CD14-positive monocyte (primary cell): ENCODE measurements at regions not wholly inside any gene's neighbourhood (a gene's known extent, or its start where the extent isn't known, plus 50 kb on each side); places are given as distances from the start of the nearest gene placed in this dataset.

Source experiments
- DNase-seq, 3 donors: peaks; one replicate each; pipeline ENCODE4 v3.0.0-alpha.2; 2011 to 2022
- H2AFZ ChIP-seq: 2 replicates; pipeline ENCODE4 v1.6.0; 2012; ENCODE audit warnings: mild to moderate bottlenecking, low read depth, low read length, inconsistent platforms; ENCODE audit not compliant: insufficient read depth, poor library complexity, severe bottlenecking
- H3K27ac ChIP-seq, 2 donors: 1 replicate in 1 of 2; 2 replicates in 1 of 2; pipeline ENCODE4 v1.5.1; 2012 to 2013; ENCODE audit warnings: low read length in 2 of 2, control low read depth in 1 of 2, inconsistent platforms in 1 of 2, low read depth in 1 of 2, mild to moderate bottlenecking in 1 of 2
- H3K27me3 ChIP-seq, 2 donors: one replicate each; pipeline versions ENCODE4 v1.6.0 to v1.6.1; 2011 to 2013; ENCODE audit warnings: low read length in 2 of 2; ENCODE audit not compliant: control insufficient read depth in 2 of 2, insufficient read depth in 2 of 2
- H3K36me3 ChIP-seq, 2 donors: replicated peaks in 1 of 2; 1 replicate in 1 of 2; 2 replicates in 1 of 2; pipeline versions ENCODE4 v1.5.1 to v1.6.1; 2012 to 2013; ENCODE audit warnings: low read length in 2 of 2, control low read depth in 1 of 2, inconsistent platforms in 1 of 2, mild to moderate bottlenecking in 1 of 2; ENCODE audit not compliant: insufficient read depth in 2 of 2, control insufficient read depth in 1 of 2
- H3K4me1 ChIP-seq, 2 donors: 1 replicate in 1 of 2; 2 replicates in 1 of 2; pipeline versions ENCODE4 v1.5.1 to v1.6.1; 2012 to 2013; ENCODE audit warnings: low read length in 2 of 2, control low read depth in 1 of 2, inconsistent platforms in 1 of 2, mild to moderate bottlenecking in 1 of 2, moderate library complexity in 1 of 2; ENCODE audit not compliant: insufficient read depth in 2 of 2, control insufficient read depth in 1 of 2
- H3K4me2 ChIP-seq: replicated peaks from 2 replicates; pipeline ENCODE3; 2012; ENCODE audit warnings: low read length, moderate library complexity, mild to moderate bottlenecking; ENCODE audit not compliant: poor library complexity, severe bottlenecking; ENCODE audit errors: extremely low read depth
- H3K4me3 ChIP-seq, 3 experiments: fragments of 200-600 bp in 1 of 3; sonication (generic) in 1 of 3; replicated peaks in 1 of 3; 1 replicate in 2 of 3; 2 replicates in 1 of 3; pipeline ENCODE4 v1.5.1; 2011 to 2013; ENCODE audit warnings: low read length in 3 of 3, mild to moderate bottlenecking in 3 of 3, control low read depth in 2 of 3, low read depth in 2 of 3, inconsistent platforms in 1 of 3, moderate library complexity in 1 of 3
- H3K79me2 ChIP-seq: 2 replicates; pipeline ENCODE4 v1.6.0; 2012; ENCODE audit warnings: mild to moderate bottlenecking, control low read depth, inconsistent platforms, low read length, moderate library complexity; ENCODE audit not compliant: insufficient read depth
- H3K9ac ChIP-seq: 2 replicates; pipeline ENCODE4 v1.6.0; 2017; ENCODE audit warnings: low read length, mild to moderate bottlenecking; ENCODE audit not compliant: insufficient read depth, poor library complexity, severe bottlenecking
- H3K9me3 ChIP-seq, 2 donors: replicated peaks in 1 of 2; 1 replicate in 1 of 2; 2 replicates in 1 of 2; pipeline versions ENCODE4 v1.5.1 to v1.6.1; 2012 to 2013; ENCODE audit warnings: low read length in 2 of 2, control low read depth in 1 of 2; ENCODE audit not compliant: control insufficient read depth in 1 of 2, insufficient read depth in 1 of 2
- H4K20me1 ChIP-seq: 2 replicates; pipeline ENCODE4 v1.6.0; 2012; ENCODE audit warnings: mild to moderate bottlenecking, low read length, control low read depth, moderate library complexity; ENCODE audit not compliant: insufficient read depth
- H3K27ac Mint-ChIP-seq, 7 donors: one replicate each; pipeline ENCODE4 v1.8.0; 2020; ENCODE audit warnings: mild to moderate bottlenecking in 7 of 7, mixed read lengths in 7 of 7, moderate library complexity in 6 of 7, inconsistent platforms in 2 of 7
- H3K27me3 Mint-ChIP-seq, 3 donors: one replicate each; pipeline ENCODE4 v1.8.0; 2021 to 2022; ENCODE audit warnings: low read depth in 3 of 3, mild to moderate bottlenecking in 3 of 3, mixed read lengths in 3 of 3, moderate library complexity in 3 of 3, inconsistent platforms in 1 of 3
- H3K36me3 Mint-ChIP-seq, 2 donors: one replicate each; pipeline ENCODE4 v1.8.0; 2020; ENCODE audit warnings: mixed read lengths in 2 of 2, inconsistent platforms in 1 of 2, mild to moderate bottlenecking in 1 of 2
- H3K4me1 Mint-ChIP-seq: one replicate; pipeline ENCODE4 v1.8.0; 2020; ENCODE audit warnings: mild to moderate bottlenecking, mixed read lengths
- H3K4me3 Mint-ChIP-seq, 2 donors: one replicate each; pipeline ENCODE4 v1.8.0; 2020; ENCODE audit warnings: mild to moderate bottlenecking in 2 of 2, mixed read lengths in 2 of 2, moderate library complexity in 1 of 2
- H3K9me3 Mint-ChIP-seq, 7 donors: one replicate each; pipeline ENCODE4 v1.8.0; 2020 to 2022; ENCODE audit warnings: mixed read lengths in 7 of 7, mild to moderate bottlenecking in 6 of 7, moderate library complexity in 6 of 7, inconsistent platforms in 2 of 7
- CTCF ChIP-seq: fragments of 200-600 bp; IDR thresholded peaks from one replicate; pipeline ENCODE4 v1.8.0; 2022; ENCODE audit warnings: antibody characterized with exemption, mild to moderate bottlenecking
- WGBS: methylation state at CpG from one replicate; pipeline ENCODE4 v1.1.5; 2013; ENCODE audit warnings: missing lambda C conversion rate; ENCODE audit not compliant: insufficient coverage; 5-methylcytosine and 5-hydroxymethylcytosine counted together
- intact Hi-C, 2 donors: fragments of 100-400 bp; cut with micrococcal nuclease; formaldehyde crosslinking; loops; one replicate each; pipeline versions ENCODE4 v1.15.0 to v1.15.1; 2023

DNA sequence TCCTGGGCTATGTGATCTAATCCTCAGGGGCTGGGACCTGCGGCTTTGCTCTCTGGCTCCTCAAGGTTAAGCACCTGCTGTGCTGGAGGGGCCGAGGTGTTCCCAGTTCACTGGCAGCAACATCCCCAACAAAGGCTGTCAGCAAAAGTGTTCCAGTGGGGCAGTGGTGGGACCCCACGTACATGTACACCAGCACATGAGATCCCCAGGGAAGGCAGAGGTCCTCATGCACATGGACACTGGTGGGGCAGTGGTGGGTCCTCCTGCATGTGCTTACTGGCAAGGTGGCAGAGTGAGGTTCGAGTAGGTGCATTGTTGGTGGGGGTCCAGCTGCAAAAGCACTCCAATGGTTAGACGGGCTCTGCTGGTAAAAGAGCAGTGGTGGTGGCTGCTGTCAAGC, 255.6 kb upstream of the MPDZ start:
- H4K20me1 ChIP-seq = no peaks in the 10 kb centered on the region
- Mint-ChIP-seq H3K27ac (no peak overlapping the region), H3K4me1 (no peaks in the 10 kb centered on the region), H3K4me3 (no peak overlapping the region), H3K36me3 (no peaks in the 10 kb centered on the region), H3K27me3 (peaks cover 0 to 4% (median 0%) of the 10 kb centered on the region in 3 donors), H3K9me3 (peaks cover 2 to 13% (median 11%) of the 10 kb centered on the region in 7 donors)
- intact Hi-C loops = no loop called here
- H3K27me3 ChIP-seq = no peaks in the 10 kb centered on the region
- H3K4me3 ChIP-seq = no peak overlapping the region
- H3K9ac ChIP-seq = no peak overlapping the region
- H3K27ac ChIP-seq = no peak overlapping the region
- H3K79me2 ChIP-seq = no peaks in the 10 kb centered on the region
- no peak for TF ChIP-seq CTCF
- peaks cover 0 to 12% of the 10 kb centered on the region in 2 donors for H3K9me3 ChIP-seq
- WGBS = 72% methylated on average over 5 of the region's 5 CpGs
- DNase-seq = no peak
- H3K36me3 ChIP-seq = no peaks in the 10 kb centered on the region
- H3K4me2 ChIP-seq = no peak overlapping the region
- H2AFZ ChIP-seq = no peak overlapping the region
- H3K4me1 ChIP-seq = no peaks in the 10 kb centered on the region

DNA sequence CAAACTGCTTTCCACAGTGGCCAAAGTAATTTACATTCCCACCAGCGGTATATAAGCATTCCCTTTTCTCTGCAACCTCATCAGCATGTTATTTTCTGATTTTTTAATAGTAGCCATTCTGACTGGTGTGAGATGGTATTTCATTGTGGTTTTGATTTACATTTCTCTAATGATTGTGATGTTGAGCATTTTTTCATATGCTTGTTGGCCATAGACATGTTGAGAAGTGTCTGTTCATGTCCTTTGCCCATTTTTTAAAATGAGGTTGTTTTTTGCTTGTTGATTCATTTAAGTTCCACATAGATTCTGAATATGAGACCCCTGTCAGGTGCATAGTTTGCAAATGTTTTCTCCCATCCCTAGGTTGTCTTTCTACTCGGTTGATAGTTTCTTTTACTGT, 254.5 kb upstream of the MPDZ start:
- Mint-ChIP-seq H3K4me3 (no peak overlapping the region), H3K9me3 (peaks cover 0 to 13% (median 12%) of the 10 kb centered on the region in 7 donors), H3K4me1 (no peaks in the 10 kb centered on the region), H3K27ac (no peak overlapping the region), H3K36me3 (no peaks in the 10 kb centered on the region), H3K27me3 (peaks cover 0 to 4% (median 0%) of the 10 kb centered on the region in 3 donors)
- TF ChIP-seq CTCF = no peak
- no peak overlapping the region for H3K4me3 ChIP-seq
- no peaks in the 10 kb centered on the region for H3K4me1 ChIP-seq
- no peak overlapping the region for H3K9ac ChIP-seq
- no peaks in the 10 kb centered on the region for H3K36me3 ChIP-seq
- no peak overlapping the region for H2AFZ ChIP-seq
- no peaks in the 10 kb centered on the region for H3K79me2 ChIP-seq
- no peaks in the 10 kb centered on the region for H3K27me3 ChIP-seq
- intact Hi-C loops = no loop called here
- no CpG with 5 or more reads among the region's 2 CpGs for WGBS
- no peaks in the 10 kb centered on the region for H4K20me1 ChIP-seq
- DNase-seq = no peak
- H3K9me3 ChIP-seq = peaks cover 0 to 12% of the 10 kb centered on the region in 2 donors
- no peak overlapping the region for H3K4me2 ChIP-seq
- H3K27ac ChIP-seq = no peak overlapping the region
